Peyer's patch (tissue), 4 donors: ENCODE measurements at regions not wholly inside any gene's neighbourhood (a gene's known extent, or its start where the extent isn't known, plus 50 kb on each side); places are given as distances from the start of the nearest gene placed in this dataset.

ENCODE experiments used
- POLR2A ChIP-seq, 2 donors: fragments of 450-650 bp; IDR thresholded peaks; one replicate each; pipeline ENCODE4 v1.5.1; 2017; ENCODE audit warnings: antibody characterized with exemption in 2 of 2, mild to moderate bottlenecking in 2 of 2, moderate library complexity in 2 of 2
- TF ChIP-seq, protein P1 (sequence below), 6 experiments: fragments of 450-650 bp in 4 of 6; fragments of 200-600 bp in 2 of 6; sonication (generic) in 1 of 6; IDR thresholded peaks; one replicate each; pipeline ENCODE4 v1.5.1; 2017 to 2019; ENCODE audit warnings: antibody characterized with exemption in 6 of 6, mild to moderate bottlenecking in 3 of 6, moderate library complexity in 1 of 6

DNA sequence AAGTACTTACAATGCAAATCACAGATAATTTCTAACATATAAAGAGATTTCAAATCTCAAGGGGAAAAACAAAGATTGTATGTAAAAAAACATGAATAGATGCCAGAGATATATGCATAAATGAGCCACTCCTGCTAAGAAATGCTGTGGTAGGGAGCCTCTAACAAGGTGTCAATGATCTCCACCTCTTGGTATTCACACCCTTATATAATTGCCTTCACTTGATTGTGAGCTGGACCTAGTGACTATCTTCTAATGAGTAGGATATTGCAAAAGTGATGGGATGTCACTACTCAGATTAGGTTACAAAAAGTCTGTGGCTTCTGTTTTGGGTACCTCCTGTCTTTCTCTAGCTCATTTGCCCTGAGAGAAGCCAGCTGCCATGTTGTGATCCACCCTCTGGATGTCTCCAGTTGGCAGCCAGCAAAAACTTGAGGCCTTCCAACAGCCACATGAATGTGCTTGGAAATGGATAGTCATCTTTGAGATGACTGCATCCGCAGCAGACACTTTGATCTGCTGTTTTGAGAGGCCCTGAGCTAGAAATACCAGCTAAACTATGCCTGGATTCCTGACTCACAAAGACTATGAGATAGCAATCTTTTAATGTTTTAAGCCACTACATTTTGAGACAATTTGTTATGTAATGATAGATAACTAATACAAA is 196.1 kb upstream of the FGGY start:
- TF ChIP-seq, protein P1, sequence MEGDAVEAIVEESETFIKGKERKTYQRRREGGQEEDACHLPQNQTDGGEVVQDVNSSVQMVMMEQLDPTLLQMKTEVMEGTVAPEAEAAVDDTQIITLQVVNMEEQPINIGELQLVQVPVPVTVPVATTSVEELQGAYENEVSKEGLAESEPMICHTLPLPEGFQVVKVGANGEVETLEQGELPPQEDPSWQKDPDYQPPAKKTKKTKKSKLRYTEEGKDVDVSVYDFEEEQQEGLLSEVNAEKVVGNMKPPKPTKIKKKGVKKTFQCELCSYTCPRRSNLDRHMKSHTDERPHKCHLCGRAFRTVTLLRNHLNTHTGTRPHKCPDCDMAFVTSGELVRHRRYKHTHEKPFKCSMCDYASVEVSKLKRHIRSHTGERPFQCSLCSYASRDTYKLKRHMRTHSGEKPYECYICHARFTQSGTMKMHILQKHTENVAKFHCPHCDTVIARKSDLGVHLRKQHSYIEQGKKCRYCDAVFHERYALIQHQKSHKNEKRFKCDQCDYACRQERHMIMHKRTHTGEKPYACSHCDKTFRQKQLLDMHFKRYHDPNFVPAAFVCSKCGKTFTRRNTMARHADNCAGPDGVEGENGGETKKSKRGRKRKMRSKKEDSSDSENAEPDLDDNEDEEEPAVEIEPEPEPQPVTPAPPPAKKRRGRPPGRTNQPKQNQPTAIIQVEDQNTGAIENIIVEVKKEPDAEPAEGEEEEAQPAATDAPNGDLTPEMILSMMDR (IDR thresholded peaks at IDR 0.05), result no peak
- TF ChIP-seq POLR2A (IDR thresholded peaks at IDR 0.05), result no peak
